Duodenal mucosa (tissue), 2 donors: ENCODE measurements at regions not wholly inside any gene's neighbourhood (a gene's known extent, or its start where the extent isn't known, plus 50 kb on each side); places are given as distances from the start of the nearest gene placed in this dataset.

Source experiments
- H3K27ac ChIP-seq: one replicate; pipeline ENCODE4 v1.7.0; 2013; ENCODE audit warnings: low read depth, low read length
- H3K27me3 ChIP-seq, 2 donors: one replicate each; pipeline ENCODE4 v1.7.0; 2013; ENCODE audit warnings: low read length in 2 of 2, control low read depth in 1 of 2; ENCODE audit not compliant: insufficient read depth in 2 of 2, control insufficient read depth in 1 of 2
- H3K36me3 ChIP-seq, 2 donors: one replicate each; pipeline ENCODE4 v1.7.0; 2013; ENCODE audit warnings: low read length in 2 of 2, control low read depth in 1 of 2; ENCODE audit not compliant: insufficient read depth in 2 of 2, control insufficient read depth in 1 of 2
- H3K4me1 ChIP-seq, 2 donors: one replicate each; pipeline ENCODE4 v1.7.0; 2013; ENCODE audit warnings: low read length in 2 of 2, control low read depth in 1 of 2; ENCODE audit not compliant: insufficient read depth in 2 of 2, control insufficient read depth in 1 of 2
- H3K4me3 ChIP-seq, 2 donors: one replicate each; pipeline ENCODE4 v1.7.0; 2013; ENCODE audit warnings: low read length in 2 of 2, low read depth in 1 of 2
- H3K9ac ChIP-seq, 2 donors: one replicate each; pipeline ENCODE4 v1.7.0; 2013; ENCODE audit warnings: low read length in 2 of 2, low read depth in 1 of 2
- H3K9me3 ChIP-seq, 2 donors: one replicate each; pipeline ENCODE4 v1.7.0; 2013; ENCODE audit warnings: low read length in 2 of 2, control low read depth in 1 of 2; ENCODE audit not compliant: control insufficient read depth in 1 of 2

DNA sequence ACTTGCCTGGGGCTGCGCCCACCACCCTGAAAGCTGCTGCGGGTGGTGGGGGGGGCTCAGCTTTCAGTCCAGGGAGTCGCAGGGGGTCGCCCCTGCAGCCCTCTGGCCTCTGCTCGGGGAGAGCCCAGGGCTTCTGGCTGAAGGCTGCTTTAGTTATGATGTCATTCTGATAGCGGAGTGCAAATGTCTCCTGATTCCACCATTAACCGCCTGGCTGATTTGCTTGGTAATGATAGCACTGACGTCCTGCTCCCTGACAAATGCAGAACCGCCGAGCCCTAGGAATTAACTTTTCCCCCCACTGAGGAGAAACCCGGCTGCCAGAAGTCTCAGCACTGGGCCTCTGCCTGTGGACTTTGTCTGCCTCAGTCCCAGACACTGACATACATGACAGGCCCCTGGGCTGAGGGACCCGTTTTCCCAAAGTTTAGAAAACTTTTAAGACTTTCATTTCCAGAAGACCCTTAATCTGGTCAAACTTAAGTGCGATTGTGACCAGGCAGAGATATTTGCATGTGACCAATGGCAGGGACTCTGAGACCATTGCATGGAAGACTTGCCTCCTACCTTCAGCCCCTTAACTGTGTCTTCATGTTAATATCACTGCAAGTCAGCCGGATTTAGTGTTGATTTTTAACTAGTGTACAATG lies 142.5 kb upstream of the ZNF536 start:
- H3K9me3 ChIP-seq = no peaks in the 10 kb centered on the region
- no peak overlapping the region for H3K9ac ChIP-seq
- peak overlapping the region; percentile 16 to 50 for H3K4me3 ChIP-seq
- peaks cover 3 to 4% of the 10 kb centered on the region in 2 donors for H3K4me1 ChIP-seq
- H3K36me3 ChIP-seq = no peaks in the 10 kb centered on the region
- peak overlapping the region; percentile 25 for H3K27ac ChIP-seq
- H3K27me3 ChIP-seq = peaks cover 31 to 37% of the 10 kb centered on the region in 2 donors

DNA sequence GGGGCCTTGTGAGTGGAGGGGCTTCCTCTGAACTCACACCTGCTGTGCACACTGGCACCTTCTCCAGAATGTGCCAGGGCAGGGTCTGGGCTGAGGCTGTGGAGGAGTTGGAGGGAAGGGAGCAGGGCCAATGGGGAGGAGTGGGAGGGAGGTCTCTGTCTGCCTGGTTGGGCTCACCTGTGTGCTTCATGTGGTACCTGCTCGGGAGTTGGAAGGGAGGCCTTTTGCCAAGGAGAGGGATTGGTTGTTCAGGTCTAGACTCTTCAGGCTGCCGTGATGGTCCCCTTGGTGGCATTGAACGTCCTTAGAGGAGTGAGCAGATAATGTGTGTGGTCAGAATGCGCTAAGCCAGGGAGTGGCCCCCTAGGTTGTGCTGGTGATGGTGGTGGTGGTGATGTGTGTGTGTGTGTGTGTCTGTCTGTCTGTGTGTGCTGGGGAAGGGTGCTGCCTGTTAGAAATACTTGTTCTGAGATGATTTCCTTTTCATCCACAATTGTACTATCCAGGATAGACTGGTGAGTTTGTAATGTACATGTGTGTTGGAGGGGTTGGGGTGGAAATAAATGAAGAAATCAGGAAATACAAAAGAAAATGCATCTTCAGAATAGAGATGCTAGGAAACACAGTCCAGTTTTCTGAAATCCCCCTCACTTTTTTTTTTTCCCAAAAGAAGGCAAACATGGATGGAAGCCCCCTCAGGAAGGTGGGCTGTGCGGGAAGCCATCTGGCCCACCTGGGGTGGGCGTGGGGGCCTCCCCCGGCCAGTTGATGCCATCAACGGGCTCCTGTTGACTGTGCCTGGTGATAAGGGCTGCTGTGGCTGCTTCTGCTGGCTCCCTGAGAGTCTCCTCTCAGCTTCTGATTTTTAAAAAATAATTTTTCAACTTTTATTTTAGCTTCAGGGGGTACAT lies 140.5 kb upstream of the ZNF536 start:
- Histone ChIP-seq H3K9me3 (no peaks in the 10 kb centered on the region), H3K36me3 (no peaks in the 10 kb centered on the region), H3K27ac (no peak overlapping the region), H3K9ac (no peak overlapping the region), H3K4me1 (peaks cover 0 to 3% of the 10 kb centered on the region in 2 donors), H3K27me3 (peaks cover 24 to 32% of the 10 kb centered on the region in 2 donors), H3K4me3 (no peak overlapping the region)

DNA sequence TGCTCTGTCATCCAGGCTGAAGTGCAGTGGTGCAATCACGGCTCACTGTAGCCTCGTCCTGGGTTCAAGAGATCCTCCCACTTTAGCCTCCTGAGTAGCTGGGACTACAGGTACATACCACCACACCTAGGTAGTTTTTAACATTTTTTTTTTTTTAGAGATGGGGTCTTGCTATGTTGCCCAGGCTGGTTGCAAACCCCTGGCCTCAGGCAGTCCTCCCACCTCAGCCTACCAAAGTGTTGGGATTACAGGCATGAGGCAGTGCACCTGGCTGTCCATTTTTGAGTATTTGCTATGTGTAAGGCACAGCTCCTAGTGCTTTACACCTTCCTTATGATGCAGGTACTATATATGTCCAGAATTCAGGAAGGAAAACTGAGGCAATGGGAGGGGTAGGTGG lies 138.8 kb upstream of the ZNF536 start:
- Histone ChIP-seq H3K4me1 (no peaks in the 10 kb centered on the region), H3K9ac (no peak overlapping the region), H3K4me3 (no peak overlapping the region), H3K27me3 (peaks cover 20 to 23% of the 10 kb centered on the region in 2 donors), H3K36me3 (no peaks in the 10 kb centered on the region), H3K27ac (no peak overlapping the region), H3K9me3 (no peaks in the 10 kb centered on the region)

DNA sequence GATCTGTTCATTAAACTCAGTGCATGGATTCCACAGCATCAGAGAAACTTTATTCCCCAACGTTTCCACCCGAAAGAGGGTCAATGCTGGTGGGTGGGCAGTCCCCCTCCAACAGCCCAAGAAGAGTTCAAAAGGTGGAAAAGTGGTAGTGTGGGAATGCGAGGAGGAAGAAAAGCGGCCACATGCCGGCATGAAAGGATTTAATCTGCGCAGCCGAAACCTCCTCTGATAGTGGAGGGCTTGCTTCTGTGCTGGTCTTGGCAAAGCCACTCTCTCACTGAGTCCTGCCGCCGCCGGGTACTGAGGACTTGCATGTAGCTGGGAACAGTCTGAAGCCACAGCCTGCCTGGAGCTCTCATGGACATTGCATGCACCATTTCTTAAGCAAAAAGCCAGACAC lies 136.2 kb upstream of the ZNF536 start:
- no peaks in the 10 kb centered on the region for H3K4me1 ChIP-seq
- no peak overlapping the region for H3K27ac ChIP-seq
- no peaks in the 10 kb centered on the region for H3K36me3 ChIP-seq
- H3K9me3 ChIP-seq = no peaks in the 10 kb centered on the region
- H3K9ac ChIP-seq = no peak overlapping the region
- peaks cover 0 to 11% of the 10 kb centered on the region in 2 donors for H3K27me3 ChIP-seq
- H3K4me3 ChIP-seq = no peak overlapping the region

DNA sequence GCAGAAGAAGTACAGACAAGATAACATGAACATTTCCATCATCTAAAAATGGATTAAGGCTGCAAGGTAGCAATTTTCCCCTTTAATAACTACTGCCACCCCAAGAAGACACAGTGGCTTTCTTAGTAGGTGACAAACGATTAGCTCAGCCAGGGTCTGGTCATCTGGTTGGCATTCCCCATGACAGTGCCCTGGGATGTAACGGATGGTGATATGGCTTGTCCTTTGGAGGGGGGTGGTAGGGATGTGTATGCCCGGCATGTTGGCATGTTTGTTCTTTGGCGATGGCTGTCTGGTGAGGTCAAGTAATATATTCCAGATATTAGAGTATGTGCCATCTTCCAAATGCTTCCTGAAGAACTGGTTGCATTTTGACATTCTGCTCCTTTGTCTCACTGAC lies 135.6 kb upstream of the ZNF536 start:
- no peaks in the 10 kb centered on the region for H3K36me3 ChIP-seq
- no peaks in the 10 kb centered on the region for H3K9me3 ChIP-seq
- H3K9ac ChIP-seq = no peak overlapping the region
- no peak overlapping the region for H3K27ac ChIP-seq
- H3K4me3 ChIP-seq = no peak overlapping the region
- H3K4me1 ChIP-seq = no peaks in the 10 kb centered on the region
- peaks cover 0 to 5% of the 10 kb centered on the region in 2 donors for H3K27me3 ChIP-seq

DNA sequence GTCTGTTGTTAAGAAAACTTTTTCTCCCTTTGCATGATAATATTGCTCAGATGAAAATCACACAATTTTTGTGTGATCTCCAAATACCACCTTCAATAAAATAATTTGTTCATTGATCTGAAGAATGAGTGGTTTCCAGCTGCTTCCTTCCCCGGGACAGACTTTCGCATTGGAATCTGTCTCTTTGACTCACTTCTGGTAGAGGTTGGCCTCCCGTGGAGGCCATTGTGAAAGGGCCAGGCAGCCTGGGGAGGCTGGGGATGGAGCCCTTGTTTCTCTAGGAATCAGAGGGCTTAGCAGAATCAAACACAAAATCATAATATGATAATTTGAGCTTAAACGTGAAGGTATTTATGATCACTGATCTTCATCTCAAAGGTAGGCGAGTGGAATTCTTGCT lies 135.0 kb upstream of the ZNF536 start:
- Histone ChIP-seq H3K27me3 (peaks cover 0 to 5% of the 10 kb centered on the region in 2 donors), H3K4me3 (no peak overlapping the region), H3K9me3 (no peaks in the 10 kb centered on the region), H3K27ac (no peak overlapping the region), H3K36me3 (no peaks in the 10 kb centered on the region), H3K9ac (no peak overlapping the region), H3K4me1 (no peaks in the 10 kb centered on the region)

DNA sequence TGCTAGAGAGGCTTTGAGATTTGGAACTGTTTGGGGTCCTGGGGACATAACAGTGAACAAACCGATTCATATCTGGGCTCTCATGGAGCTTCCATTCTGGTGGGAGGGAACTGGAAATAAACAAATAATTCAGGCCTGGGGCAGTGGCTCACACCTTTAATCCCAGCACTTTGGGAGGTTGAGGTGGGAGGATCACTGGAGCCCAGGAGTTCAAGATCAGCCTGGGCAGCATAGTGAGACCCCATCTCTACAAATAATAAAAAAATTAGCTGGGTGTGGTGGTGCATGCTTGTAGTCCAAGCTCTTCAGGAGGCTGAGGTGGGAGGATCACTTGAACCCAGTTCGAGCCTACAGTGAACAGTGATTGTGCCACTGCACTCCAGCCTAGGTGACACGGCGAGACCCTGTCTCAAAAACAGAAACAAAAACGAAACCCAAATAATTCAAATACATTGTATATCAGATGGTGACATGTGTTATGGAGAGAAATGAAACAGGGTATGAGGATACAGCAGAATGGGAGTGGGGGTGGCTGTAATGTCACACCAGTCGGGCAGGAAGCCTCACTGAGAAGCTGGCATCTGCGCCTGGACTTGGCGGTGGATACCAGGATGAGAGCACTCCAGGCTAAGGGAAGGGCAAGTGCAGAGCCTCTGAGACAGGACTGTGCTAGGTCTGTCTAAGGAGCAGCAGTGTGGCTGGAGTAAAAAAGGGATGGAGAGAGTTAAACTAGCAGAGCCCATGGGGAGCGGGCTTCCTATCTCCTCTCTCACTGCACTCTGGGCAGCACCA lies 131.1 kb upstream of the ZNF536 start:
- Histone ChIP-seq H3K9ac (no peak overlapping the region), H3K27ac (no peak overlapping the region), H3K4me3 (no peak overlapping the region), H3K27me3 (no peaks in the 10 kb centered on the region), H3K4me1 (no peaks in the 10 kb centered on the region), H3K9me3 (no peaks in the 10 kb centered on the region), H3K36me3 (no peaks in the 10 kb centered on the region)

DNA sequence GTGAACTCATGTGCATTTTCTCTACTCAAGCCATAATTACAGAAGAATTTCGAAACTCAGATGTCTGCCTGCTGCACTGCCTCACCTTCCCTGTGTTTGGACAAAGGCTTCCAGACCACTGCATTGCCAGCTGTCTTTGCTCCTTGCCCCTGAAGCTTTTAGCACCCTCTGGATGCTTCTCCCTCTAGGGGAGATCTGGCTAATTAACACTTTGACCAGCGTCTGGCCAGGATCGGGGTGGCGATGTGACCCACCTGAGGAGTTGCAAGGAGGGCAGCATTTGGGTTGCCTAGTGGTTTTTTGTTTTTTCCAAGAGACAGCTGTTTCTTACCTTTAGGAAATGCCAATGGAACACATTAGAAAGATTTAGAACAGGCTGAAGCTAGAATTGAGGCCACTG lies 127.7 kb upstream of the ZNF536 start:
- Histone ChIP-seq H3K9me3 (no peaks in the 10 kb centered on the region), H3K36me3 (no peaks in the 10 kb centered on the region), H3K4me3 (no peak overlapping the region), H3K27ac (no peak overlapping the region), H3K9ac (no peak overlapping the region), H3K27me3 (no peaks in the 10 kb centered on the region), H3K4me1 (no peaks in the 10 kb centered on the region)

DNA sequence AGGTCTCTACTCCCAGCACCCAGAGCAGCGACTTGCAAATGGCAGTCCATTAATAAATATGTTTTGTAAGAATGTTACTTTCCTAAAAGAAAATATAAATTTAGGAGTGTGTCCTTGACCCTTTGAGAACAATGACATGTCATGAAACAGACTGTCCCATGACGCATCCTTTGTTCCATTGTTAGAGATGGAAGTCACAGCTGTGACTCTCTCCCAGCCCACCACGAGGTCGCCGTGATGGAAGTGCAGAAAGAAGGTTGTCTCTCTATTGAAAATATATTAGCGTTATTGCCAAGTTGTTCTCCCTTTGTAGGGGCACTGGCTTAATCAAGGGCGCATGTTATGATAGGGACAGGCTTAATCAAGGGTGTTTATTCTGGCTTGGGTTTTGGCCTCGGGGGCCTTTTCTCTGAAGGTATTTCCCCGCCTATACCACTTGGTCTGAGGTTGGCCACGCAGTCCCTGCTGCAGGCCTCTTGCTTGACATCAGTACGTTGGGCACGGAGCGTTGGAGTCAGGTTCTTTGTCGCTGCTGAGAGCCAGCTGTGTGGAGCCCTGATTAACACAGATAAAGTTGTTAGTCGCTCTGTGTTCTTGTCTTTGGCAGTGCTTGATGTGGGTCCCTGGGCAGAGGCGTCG lies 126.7 kb upstream of the ZNF536 start:
- Histone ChIP-seq H3K9me3 (no peaks in the 10 kb centered on the region), H3K36me3 (no peaks in the 10 kb centered on the region), H3K9ac (no peak overlapping the region), H3K27ac (no peak overlapping the region), H3K4me3 (no peak overlapping the region), H3K4me1 (no peaks in the 10 kb centered on the region), H3K27me3 (no peaks in the 10 kb centered on the region)
